LNCaP clone FGC (cell line): ENCODE measurements at regions not wholly inside any gene's neighbourhood (a gene's known extent, or its start where the extent isn't known, plus 50 kb on each side); places are given as distances from the start of the nearest gene placed in this dataset.

Experiments used
- DNase-seq: peaks from one replicate; pipeline ENCODE4 v3.0.0-alpha.2; 2011; ENCODE audit warnings: low read depth
- H3K4me3 ChIP-seq: 2 replicates; pipeline ENCODE4 v1.5.1; 2011; ENCODE audit warnings: mild to moderate bottlenecking, low read depth, low read length, control low read depth
- TF ChIP-seq, protein P1 (sequence below): IDR thresholded peaks from 2 replicates; pipeline ENCODE4 v1.5.1; 2012; ENCODE audit warnings: mild to moderate bottlenecking; ENCODE audit not compliant: control insufficient read depth, insufficient read depth; ENCODE audit errors: extremely low read depth

DNA sequence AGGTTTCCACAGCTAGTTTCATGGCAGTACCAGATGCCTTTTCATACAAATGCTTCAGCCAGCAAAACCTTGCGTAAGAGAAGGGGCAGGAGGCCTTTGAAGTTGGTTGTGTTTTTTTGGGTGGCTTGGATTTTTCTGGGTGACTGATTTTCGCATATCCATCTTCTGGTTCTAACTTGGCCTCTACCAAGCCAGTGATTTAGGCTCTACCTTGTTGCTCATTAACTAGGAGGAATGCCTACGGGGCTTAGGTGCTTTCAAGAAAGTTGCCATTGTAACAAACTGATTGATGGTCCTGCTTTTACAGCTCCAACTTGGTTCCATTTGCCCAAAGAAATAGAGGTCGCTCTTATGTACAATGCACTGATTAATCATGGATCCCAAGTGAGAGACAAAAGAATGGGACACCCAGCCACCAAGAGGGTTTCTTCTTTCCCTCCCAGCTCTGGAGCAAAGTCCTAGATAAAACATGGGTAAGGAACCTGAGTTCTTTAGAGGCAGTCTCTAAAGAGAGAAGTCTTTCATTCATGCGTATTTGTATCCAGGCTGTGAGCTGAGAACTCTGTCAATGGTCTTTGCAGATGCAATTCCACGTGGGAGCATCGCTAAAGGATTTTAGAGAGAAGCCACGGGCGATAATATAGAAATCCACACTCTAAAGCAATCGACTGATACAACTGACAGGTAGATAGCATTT, 92.1 kb upstream of the FGFR2 start:
- DNase-seq = no peak
- no peak overlapping the region for H3K4me3 ChIP-seq
- TF ChIP-seq, protein P1, sequence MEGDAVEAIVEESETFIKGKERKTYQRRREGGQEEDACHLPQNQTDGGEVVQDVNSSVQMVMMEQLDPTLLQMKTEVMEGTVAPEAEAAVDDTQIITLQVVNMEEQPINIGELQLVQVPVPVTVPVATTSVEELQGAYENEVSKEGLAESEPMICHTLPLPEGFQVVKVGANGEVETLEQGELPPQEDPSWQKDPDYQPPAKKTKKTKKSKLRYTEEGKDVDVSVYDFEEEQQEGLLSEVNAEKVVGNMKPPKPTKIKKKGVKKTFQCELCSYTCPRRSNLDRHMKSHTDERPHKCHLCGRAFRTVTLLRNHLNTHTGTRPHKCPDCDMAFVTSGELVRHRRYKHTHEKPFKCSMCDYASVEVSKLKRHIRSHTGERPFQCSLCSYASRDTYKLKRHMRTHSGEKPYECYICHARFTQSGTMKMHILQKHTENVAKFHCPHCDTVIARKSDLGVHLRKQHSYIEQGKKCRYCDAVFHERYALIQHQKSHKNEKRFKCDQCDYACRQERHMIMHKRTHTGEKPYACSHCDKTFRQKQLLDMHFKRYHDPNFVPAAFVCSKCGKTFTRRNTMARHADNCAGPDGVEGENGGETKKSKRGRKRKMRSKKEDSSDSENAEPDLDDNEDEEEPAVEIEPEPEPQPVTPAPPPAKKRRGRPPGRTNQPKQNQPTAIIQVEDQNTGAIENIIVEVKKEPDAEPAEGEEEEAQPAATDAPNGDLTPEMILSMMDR = no peak

DNA sequence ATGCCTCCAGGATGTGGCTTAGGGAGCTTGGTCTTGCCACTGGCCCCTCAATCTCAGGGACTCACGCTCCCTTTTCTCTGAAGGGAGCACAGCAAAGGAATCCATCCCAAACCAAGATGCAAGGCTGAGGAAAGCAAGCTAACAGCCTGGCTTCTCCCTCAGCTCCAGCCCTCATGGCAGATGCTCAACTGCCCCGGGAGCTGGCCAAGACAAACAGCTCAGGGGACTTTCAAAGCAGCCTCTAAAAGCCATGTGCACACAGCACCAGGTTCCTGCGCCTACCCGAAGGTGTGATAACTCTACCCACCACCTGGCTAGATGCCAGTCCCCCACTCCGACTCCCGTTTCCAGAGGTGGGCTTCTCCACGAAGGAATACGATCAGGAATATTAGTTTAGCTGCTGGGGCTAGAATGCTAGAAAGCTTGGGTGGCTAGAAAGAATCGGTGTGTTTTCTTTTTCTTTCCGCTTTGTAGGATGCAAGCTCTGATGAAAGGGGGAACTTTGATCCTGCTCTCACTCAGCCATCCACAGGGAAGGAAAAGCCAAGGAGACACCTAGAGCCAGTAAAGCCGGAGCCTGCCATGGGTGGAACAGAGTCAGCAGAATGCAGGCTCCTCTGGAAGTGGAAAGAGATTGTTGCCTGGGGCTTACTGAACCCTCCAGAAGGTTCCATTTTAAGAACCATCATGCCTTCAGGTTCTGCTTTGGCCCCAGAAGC, 89.0 kb upstream of the FGFR2 start:
- TF ChIP-seq, protein P1 = no peak
- DNase-seq = peak; percentile 47

DNA sequence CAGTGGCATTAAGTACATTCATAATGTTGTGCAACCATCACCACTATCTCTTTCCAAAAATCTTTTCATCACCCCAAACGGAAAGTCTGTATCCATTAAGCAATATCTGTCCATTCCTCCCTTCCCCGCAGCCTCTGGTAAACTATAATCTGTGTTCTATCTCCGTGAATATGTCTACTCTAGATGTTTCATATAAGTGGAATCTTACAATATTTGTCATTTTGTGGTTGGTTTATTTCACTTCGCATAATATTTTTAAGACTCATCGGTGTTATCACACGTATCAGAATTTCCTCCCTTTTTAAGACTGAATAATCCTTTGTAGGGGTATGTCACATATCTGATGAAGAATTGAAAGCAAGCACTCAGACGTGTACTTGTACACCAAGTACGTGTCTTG, 86.0 kb upstream of the FGFR2 start:
- no peak for DNase-seq
- H3K4me3 ChIP-seq = no peak overlapping the region
- TF ChIP-seq, protein P1 = no peak

More for the DNA sequence above, 89.0 kb upstream of the FGFR2 start:
- no peak overlapping the region for H3K4me3 ChIP-seq

DNA sequence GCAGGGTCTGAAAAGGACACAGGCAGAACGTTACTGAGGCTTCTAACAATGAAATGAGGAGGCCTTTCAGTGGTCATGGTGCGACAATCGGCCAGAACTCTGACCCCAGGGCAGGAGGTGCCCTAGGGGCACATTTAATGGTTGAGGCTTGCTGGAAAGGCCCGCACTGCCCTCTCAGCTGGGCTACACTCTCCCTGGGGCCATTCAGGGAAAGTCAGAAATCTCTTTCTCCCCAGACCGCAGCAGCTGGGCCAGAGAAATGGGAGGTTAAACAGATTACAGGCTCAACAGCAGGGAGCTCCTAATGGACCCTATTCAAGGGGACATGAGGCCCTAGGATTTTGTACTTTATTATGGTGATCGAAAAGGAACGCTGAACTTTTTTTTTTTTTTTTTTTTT, 85.6 kb upstream of the FGFR2 start:
- no peak for DNase-seq
- TF ChIP-seq, protein P1 = no peak
- no peak overlapping the region for H3K4me3 ChIP-seq

DNA sequence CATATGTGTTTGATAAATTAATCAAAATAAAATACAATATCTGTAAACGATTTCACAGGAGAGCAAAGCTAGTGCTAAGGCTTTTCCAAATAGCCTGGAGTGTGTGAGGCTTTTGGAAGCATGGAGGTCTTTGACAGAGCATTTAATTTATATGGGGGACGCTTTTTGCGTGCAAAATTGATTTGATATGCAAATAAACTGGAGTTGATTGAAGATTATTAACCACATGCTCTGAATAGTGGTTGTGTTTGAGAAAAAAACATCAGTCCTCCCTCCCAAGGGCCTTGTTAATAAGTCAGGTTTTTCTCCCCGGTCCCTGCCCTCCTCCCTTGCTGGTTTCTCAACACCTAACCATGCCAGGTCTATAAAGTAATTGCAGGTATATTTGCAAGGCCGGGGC, 85.1 kb upstream of the FGFR2 start:
- DNase-seq = no peak
- TF ChIP-seq, protein P1 = no peak
- H3K4me3 ChIP-seq = no peak overlapping the region

DNA sequence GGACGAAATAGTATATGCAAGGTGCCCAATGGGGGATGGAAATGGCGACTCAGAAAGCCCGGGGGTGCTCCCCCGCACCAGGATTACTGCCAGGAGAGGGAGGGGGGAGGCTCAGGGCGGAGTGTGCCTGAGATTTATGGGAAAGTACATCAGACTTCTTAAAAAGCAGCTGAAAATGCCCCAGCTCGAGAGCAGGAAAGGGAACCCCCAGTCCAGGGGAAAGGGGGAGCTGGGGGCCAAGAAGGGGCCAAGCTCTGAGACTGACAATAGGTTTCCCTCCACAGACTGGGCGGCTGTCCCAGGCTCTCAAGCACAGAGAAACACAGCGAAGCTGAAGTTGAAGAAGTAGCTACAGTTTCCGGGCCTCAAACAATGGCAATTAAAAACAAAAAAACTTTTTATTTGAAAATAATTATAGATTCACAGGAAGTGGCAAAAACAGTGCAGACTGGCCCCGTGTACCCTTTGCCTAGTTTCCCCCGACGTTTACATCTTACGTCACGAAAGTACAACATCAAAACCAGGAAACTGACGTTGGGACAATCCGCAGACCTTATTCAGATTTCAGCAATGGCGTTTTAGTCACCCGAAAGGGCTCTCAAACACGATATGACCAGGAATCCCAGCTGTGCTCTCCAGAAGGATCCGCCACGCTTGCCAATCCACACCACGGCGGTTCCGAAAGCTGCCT, 83.9 kb upstream of the FGFR2 start:
- TF ChIP-seq, protein P1 = no peak
- H3K4me3 ChIP-seq = no peak overlapping the region
- no peak for DNase-seq
